ENCODE measurements at regions not wholly inside any gene's neighbourhood (a gene's known extent, or its start where the extent isn't known, plus 50 kb on each side); places are given as distances from the start of the nearest gene placed in this dataset.

DNA sequence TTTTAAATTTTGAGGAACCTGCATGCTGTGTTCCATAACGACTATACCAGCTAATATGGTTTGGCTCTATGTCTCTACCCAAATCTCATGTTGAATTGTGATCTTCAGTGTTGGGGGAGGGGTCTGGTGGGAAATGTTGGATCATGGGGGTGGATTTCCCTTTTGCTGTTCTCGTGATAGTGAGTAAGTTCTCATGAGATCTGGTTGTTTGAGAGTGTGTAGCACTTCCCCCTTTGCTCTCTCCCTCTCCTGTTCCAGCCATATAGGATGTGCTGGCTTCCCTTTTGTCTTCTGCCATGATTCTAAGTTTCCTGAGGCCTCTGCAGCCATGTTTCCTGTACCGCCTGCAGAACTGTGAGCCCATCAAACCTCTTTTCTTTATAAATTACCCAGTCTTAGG, 61.8 kb upstream of the NEDD9 start:
- TF ChIP-seq, protein P1, sequence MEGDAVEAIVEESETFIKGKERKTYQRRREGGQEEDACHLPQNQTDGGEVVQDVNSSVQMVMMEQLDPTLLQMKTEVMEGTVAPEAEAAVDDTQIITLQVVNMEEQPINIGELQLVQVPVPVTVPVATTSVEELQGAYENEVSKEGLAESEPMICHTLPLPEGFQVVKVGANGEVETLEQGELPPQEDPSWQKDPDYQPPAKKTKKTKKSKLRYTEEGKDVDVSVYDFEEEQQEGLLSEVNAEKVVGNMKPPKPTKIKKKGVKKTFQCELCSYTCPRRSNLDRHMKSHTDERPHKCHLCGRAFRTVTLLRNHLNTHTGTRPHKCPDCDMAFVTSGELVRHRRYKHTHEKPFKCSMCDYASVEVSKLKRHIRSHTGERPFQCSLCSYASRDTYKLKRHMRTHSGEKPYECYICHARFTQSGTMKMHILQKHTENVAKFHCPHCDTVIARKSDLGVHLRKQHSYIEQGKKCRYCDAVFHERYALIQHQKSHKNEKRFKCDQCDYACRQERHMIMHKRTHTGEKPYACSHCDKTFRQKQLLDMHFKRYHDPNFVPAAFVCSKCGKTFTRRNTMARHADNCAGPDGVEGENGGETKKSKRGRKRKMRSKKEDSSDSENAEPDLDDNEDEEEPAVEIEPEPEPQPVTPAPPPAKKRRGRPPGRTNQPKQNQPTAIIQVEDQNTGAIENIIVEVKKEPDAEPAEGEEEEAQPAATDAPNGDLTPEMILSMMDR (IDR thresholded peaks at IDR 0.05) = no peak
- TF ChIP-seq POLR2A (IDR thresholded peaks at IDR 0.05) (no peak), EP300 (IDR thresholded peaks at IDR 0.05) (no peak)
